HEK293 (cell line): ENCODE measurements at regions not wholly inside any gene's neighbourhood (a gene's known extent, or its start where the extent isn't known, plus 50 kb on each side); places are given as distances from the start of the nearest gene placed in this dataset.

ENCODE experiments used
- CTCF ChIA-PET: fragments of 350-600 bp; formaldehyde crosslinking; extraction: SDS; loops from one replicate; lab custom pipeline; 2021; ENCODE audit warnings: antibody characterized with exemption; lab: Yijun Ruan, JAX
- POLR2A ChIA-PET: fragments of 300-600 bp; formaldehyde crosslinking; extraction: SDS; loops from one replicate; lab custom pipeline; 2020; ENCODE audit warnings: antibody characterized with exemption, inconsistent platforms; lab: Yijun Ruan, JAX
- H3K27ac ChIP-seq: fragments of 200-500 bp; sonication (Bioruptor generic); 2 replicates; pipeline ENCODE4 v1.5.1; 2014; ENCODE audit warnings: low read depth, low read length, control low read depth, inconsistent platforms; ENCODE audit errors: extremely low read depth
- H3K36me3 ChIP-seq, 2 experiments: fragments of 200-500 bp in 1 of 2; sonication (Bioruptor generic) in 1 of 2; 1 replicate in 1 of 2; 2 replicates in 1 of 2; pipeline ENCODE4 v1.5.1; 2014 to 2017; ENCODE audit warnings: inconsistent platforms in 2 of 2, low read length in 2 of 2; ENCODE audit not compliant: control insufficient read depth in 2 of 2, insufficient read depth in 1 of 2
- H3K4me1 ChIP-seq: fragments of 200-500 bp; sonication (Bioruptor generic); 2 replicates; pipeline ENCODE4 v1.5.1; 2014; ENCODE audit warnings: mild to moderate bottlenecking, low read length, inconsistent platforms; ENCODE audit not compliant: control insufficient read depth, insufficient read depth
- H3K4me3 ChIP-seq: 2 replicates; pipeline ENCODE4 v1.5.1; 2011; ENCODE audit warnings: low read depth, mild to moderate bottlenecking, control low read depth, low read length, moderate library complexity
- H3K9me3 ChIP-seq: fragments of 200-500 bp; sonication (Bioruptor generic); 2 replicates; pipeline ENCODE4 v1.5.1; 2014; ENCODE audit warnings: low read depth, low read length, inconsistent platforms; ENCODE audit not compliant: control insufficient read depth, insufficient read depth
- FEZF1 ChIP-seq: fragments of 450-650 bp; formaldehyde crosslinking; IDR thresholded peaks from 2 replicates; pipeline ENCODE4 v1.5.1; 2016; ENCODE audit warnings: missing biosample characterization, missing genetic modification characterization
- KLF10 ChIP-seq: fragments of 450-650 bp; IDR thresholded peaks from 2 replicates; pipeline ENCODE4 v1.5.1; 2018; ENCODE audit warnings: missing biosample characterization, mild to moderate bottlenecking, missing genetic modification characterization
- MZF1 ChIP-seq: fragments of 450-650 bp; formaldehyde crosslinking; IDR thresholded peaks from 2 replicates; pipeline ENCODE4 v1.5.1; 2017; ENCODE audit warnings: missing biosample characterization, missing genetic modification characterization, borderline replicate concordance
- TCF7L2 ChIP-seq: IDR thresholded peaks from 2 replicates; pipeline ENCODE4 v1.6.1; 2011; ENCODE audit warnings: low read depth, mild to moderate bottlenecking, inconsistent platforms, low read length, moderate library complexity, borderline replicate concordance
- WT1 ChIP-seq: fragments of 450-650 bp; formaldehyde crosslinking; IDR thresholded peaks from 2 replicates; pipeline ENCODE4 v1.5.1; 2016; ENCODE audit warnings: missing biosample characterization, missing genetic modification characterization
- ZBTB1 ChIP-seq: fragments of 450-650 bp; formaldehyde crosslinking; IDR thresholded peaks from 2 replicates; pipeline ENCODE4 v1.5.1; 2016; ENCODE audit warnings: missing biosample characterization, missing genetic modification characterization
- ZBTB17 ChIP-seq: fragments of 450-650 bp; formaldehyde crosslinking; IDR thresholded peaks from 2 replicates; pipeline ENCODE4 v1.5.1; 2016; ENCODE audit warnings: missing biosample characterization, missing genetic modification characterization
- ZFP69B ChIP-seq: fragments of 450-650 bp; formaldehyde crosslinking; IDR thresholded peaks from 2 replicates; pipeline ENCODE4 v1.5.1; 2016; ENCODE audit warnings: missing biosample characterization, missing genetic modification characterization
- ZNF2 ChIP-seq: fragments of 450-650 bp; formaldehyde crosslinking; IDR thresholded peaks from 2 replicates; pipeline ENCODE4 v1.5.1; 2016; ENCODE audit warnings: missing biosample characterization, missing genetic modification characterization
- ZNF324 ChIP-seq: fragments of 450-650 bp; formaldehyde crosslinking; IDR thresholded peaks from 2 replicates; pipeline ENCODE4 v1.5.1; 2016; ENCODE audit warnings: missing biosample characterization, missing genetic modification characterization
- ZNF37A ChIP-seq: fragments of 450-650 bp; IDR thresholded peaks from 2 replicates; pipeline ENCODE4 v1.5.1; 2018; ENCODE audit warnings: missing biosample characterization, missing genetic modification characterization
- ZNF510 ChIP-seq: fragments of 450-650 bp; formaldehyde crosslinking; IDR thresholded peaks from 2 replicates; pipeline ENCODE4 v1.5.1; 2018; ENCODE audit warnings: mild to moderate bottlenecking, missing genetic modification characterization, missing biosample characterization; ENCODE audit not compliant: insufficient replicate concordance
- ZNF549 ChIP-seq: fragments of 450-650 bp; IDR thresholded peaks from 2 replicates; pipeline ENCODE4 v1.5.1; 2018; ENCODE audit warnings: missing biosample characterization, missing genetic modification characterization, mild to moderate bottlenecking, inconsistent platforms, moderate library complexity
- ZNF560 ChIP-seq: fragments of 450-650 bp; formaldehyde crosslinking; IDR thresholded peaks from 2 replicates; pipeline ENCODE4 v1.5.1; 2017; ENCODE audit warnings: missing biosample characterization, missing genetic modification characterization, borderline replicate concordance
- ZNF626 ChIP-seq: fragments of 450-650 bp; sonication (Bioruptor Pico); formaldehyde crosslinking; IDR thresholded peaks from 2 replicates; pipeline ENCODE4 v1.5.1; 2018; ENCODE audit warnings: missing biosample characterization, missing genetic modification characterization, inconsistent platforms
- ZNF701 ChIP-seq: fragments of 450-650 bp; formaldehyde crosslinking; IDR thresholded peaks from 2 replicates; pipeline ENCODE4 v1.5.1; 2016; ENCODE audit warnings: missing biosample characterization, missing genetic modification characterization
- ZNF776 ChIP-seq: fragments of 450-650 bp; formaldehyde crosslinking; IDR thresholded peaks from 2 replicates; pipeline ENCODE4 v1.5.0; 2017; ENCODE audit warnings: missing biosample characterization, missing genetic modification characterization, borderline replicate concordance
- TF ChIP-seq, protein P1 (sequence below): fragments of 450-650 bp; formaldehyde crosslinking; IDR thresholded peaks from 2 replicates; pipeline ENCODE4 v1.5.1; 2016; ENCODE audit warnings: missing biosample characterization, missing genetic modification characterization
- TF ChIP-seq, protein P2 (sequence below): fragments of 450-650 bp; formaldehyde crosslinking; optimal IDR thresholded peaks from 2 replicates; pipeline ENCODE3; 2016; ENCODE audit warnings: missing biosample characterization, mild to moderate bottlenecking, missing genetic modification characterization

DNA sequence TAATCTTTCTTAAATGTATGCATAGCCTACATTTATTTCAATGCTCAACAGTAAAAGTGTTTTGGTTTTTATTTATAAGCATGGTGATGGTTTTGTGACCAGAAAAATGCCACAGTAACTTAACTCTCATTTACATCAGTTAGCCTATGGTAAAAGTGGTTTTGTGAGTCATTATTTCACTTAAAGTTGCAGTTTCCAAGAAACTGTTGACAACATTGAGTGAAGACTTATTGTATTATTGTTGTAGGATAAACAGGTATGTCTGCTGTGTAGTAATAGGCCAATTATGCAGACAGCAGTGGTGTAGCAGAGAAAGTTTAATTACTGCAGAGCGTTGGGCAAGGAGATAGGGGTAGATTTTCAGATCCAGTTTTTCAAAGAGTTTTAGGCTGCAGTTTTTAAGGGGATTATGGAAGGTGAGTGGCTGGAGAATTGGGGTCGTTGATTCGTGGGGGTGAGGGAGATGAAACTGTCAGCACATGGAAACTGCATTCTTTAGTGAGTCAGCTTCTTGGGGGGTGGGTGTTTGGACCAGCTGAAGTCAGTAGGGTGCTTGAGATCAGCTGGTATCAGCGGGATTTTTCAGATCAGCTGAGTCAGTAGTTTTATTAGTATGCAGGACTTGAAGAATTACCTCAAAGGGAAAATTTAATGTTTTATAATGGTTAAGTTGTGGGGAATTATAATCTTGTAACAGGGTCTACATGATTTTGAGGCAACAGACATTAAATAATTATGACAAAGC lies 168.7 kb upstream of the FMN2 start (continued):
- TF ChIP-seq, protein P1, sequence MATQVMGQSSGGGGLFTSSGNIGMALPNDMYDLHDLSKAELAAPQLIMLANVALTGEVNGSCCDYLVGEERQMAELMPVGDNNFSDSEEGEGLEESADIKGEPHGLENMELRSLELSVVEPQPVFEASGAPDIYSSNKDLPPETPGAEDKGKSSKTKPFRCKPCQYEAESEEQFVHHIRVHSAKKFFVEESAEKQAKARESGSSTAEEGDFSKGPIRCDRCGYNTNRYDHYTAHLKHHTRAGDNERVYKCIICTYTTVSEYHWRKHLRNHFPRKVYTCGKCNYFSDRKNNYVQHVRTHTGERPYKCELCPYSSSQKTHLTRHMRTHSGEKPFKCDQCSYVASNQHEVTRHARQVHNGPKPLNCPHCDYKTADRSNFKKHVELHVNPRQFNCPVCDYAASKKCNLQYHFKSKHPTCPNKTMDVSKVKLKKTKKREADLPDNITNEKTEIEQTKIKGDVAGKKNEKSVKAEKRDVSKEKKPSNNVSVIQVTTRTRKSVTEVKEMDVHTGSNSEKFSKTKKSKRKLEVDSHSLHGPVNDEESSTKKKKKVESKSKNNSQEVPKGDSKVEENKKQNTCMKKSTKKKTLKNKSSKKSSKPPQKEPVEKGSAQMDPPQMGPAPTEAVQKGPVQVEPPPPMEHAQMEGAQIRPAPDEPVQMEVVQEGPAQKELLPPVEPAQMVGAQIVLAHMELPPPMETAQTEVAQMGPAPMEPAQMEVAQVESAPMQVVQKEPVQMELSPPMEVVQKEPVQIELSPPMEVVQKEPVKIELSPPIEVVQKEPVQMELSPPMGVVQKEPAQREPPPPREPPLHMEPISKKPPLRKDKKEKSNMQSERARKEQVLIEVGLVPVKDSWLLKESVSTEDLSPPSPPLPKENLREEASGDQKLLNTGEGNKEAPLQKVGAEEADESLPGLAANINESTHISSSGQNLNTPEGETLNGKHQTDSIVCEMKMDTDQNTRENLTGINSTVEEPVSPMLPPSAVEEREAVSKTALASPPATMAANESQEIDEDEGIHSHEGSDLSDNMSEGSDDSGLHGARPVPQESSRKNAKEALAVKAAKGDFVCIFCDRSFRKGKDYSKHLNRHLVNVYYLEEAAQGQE (tag by site-specific recombination) = no peak
- TF ChIP-seq ZNF2 (tag by site-specific recombination) (no peak), ZFP69B (tag by site-specific recombination) (no peak), ZNF37A (no peak), ZNF324 (tag by site-specific recombination) (no peak), ZNF560 (tag by site-specific recombination) (no peak), ZNF701 (tag by site-specific recombination) (no peak), WT1 (tag by site-specific recombination) (no peak), ZNF626 (tag by site-specific recombination) (no peak), ZBTB1 (no peak)

DNA sequence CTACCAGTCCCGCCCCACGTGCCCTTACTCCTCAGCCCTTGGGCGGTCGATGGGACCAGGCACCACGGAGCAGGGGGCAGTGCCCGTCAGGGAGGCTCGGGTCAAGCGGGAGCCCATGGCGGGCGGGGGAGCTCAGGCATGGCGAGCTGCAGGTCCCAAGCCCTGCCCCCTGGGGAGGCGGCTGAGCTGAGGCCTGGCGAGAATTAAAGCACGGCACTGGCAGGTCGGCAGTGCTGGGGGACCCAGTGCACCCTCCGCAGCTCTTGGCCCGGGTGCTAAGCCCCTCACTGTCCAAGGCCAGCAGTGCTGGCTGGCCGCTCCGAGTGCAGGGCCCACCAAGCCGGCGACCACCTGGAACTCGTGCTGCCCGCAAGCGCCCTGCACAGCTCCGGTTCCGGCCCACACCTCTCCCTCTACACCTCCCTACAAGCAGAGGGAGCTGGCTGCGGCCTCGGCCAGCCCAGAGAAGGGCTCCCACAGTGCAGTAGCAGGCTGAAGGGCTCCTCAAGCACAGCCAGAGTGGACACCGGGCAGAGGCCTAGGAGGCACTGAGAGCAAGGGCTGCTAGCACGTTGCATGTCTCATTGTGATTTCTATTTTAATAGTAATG lies 166.8 kb upstream of the FMN2 start:
- H3K4me3 ChIP-seq = no peak overlapping the region
- no peak overlapping the region for H3K27ac ChIP-seq
- TF ChIP-seq KLF10 (tag by site-specific recombination) = no peak
- TF ChIP-seq ZNF510 (tag by site-specific recombination) = no peak
- no peak for TF ChIP-seq ZNF776
- no peak for TF ChIP-seq TCF7L2
- TF ChIP-seq ZBTB17 = no peak
- TF ChIP-seq, protein P2, sequence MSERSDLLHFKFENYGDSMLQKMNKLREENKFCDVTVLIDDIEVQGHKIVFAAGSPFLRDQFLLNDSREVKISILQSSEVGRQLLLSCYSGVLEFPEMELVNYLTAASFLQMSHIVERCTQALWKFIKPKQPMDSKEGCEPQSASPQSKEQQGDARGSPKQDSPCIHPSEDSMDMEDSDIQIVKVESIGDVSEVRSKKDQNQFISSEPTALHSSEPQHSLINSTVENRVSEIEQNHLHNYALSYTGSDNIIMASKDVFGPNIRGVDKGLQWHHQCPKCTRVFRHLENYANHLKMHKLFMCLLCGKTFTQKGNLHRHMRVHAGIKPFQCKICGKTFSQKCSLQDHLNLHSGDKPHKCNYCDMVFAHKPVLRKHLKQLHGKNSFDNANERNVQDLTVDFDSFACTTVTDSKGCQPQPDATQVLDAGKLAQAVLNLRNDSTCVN (tag by site-specific recombination) = no peak
- H3K9me3 ChIP-seq = no peaks in the 10 kb centered on the region
- POLR2A ChIA-PET = interaction anchor here (0.6 kb wide), 1 partner anchor 183 kb away, joined by 3 read pairs; no protein-coding TSS in a partner anchor
- CTCF ChIA-PET = interaction anchor here (1.2 kb wide), 1 partner anchor 53 kb away, joined by 3 read pairs; no protein-coding TSS in a partner anchor
- H3K4me1 ChIP-seq = peaks cover 2% of the 10 kb centered on the region; the same call in 1 of the 2 replicates
- H3K36me3 ChIP-seq = no peaks in the 10 kb centered on the region

DNA sequence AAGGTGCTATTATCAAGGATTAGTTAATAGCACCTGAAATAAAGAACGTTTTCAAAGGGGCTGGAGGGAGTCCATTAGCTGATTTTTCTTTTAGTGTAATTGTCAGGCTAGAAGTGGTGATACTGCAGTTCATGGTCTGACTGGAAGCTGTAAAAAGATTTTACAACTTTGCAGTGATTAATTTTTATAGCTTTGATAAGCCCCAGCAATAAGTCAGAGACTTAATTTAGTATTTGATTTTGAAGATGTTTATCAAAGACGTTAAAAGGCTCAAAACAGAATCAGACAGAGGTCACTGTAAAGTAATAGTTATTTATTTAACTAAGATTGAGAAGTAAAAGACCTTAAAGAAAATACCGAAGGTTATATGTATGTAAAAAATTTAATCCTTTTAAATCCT lies 165.5 kb upstream of the FMN2 start:
- Histone ChIP-seq H3K36me3 (no peaks in the 10 kb centered on the region), H3K9me3 (no peaks in the 10 kb centered on the region), H3K4me1 (peaks cover 2% of the 10 kb centered on the region; the same call in 1 of the 2 replicates), H3K27ac (no peak overlapping the region), H3K4me3 (no peak overlapping the region)
- ChIA-PET CTCF (interaction anchor here (1.2 kb wide), 1 partner anchor 12 kb away, joined by 3 read pairs; no protein-coding TSS in a partner anchor), POLR2A (interaction anchor here (0.6 kb wide), 1 partner anchor 8 kb away, joined by 6 read pairs; no protein-coding TSS in a partner anchor)
- TF ChIP-seq FEZF1 (tag by site-specific recombination) (peak; percentile 36; the same call in 1 of the 2 replicates), ZNF549 (tag by site-specific recombination) (no peak), TCF7L2 (peak; percentile 83; the same call in 1 of the 2 replicates), MZF1 (tag by site-specific recombination) (no peak)
